Muscle layer of colon (tissue), 2 donors: ENCODE measurements at regions not wholly inside any gene's neighbourhood (a gene's known extent, or its start where the extent isn't known, plus 50 kb on each side); places are given as distances from the start of the nearest gene placed in this dataset.
"Not testable (repeated sequence)": the region's sequence is repeated elsewhere in the genome, so short reads cannot be mapped to it uniquely, and the experiment has no call there.

ENCODE experiments used
- H3K27ac ChIP-seq: one replicate; pipeline ENCODE4 v1.7.0; 2013; ENCODE audit warnings: low read depth, mild to moderate bottlenecking, low read length, moderate library complexity
- H3K27me3 ChIP-seq, 2 donors: one replicate each; pipeline ENCODE4 v1.7.0; 2013; ENCODE audit warnings: low read length in 2 of 2, mild to moderate bottlenecking in 2 of 2; ENCODE audit not compliant: insufficient read depth in 2 of 2, control insufficient read depth in 1 of 2
- H3K36me3 ChIP-seq: one replicate; pipeline ENCODE4 v1.7.0; 2013; ENCODE audit warnings: mild to moderate bottlenecking, low read length; ENCODE audit not compliant: insufficient read depth
- H3K4me1 ChIP-seq: one replicate; pipeline ENCODE4 v1.7.0; 2013; ENCODE audit warnings: mild to moderate bottlenecking, low read length; ENCODE audit not compliant: insufficient read depth
- H3K4me3 ChIP-seq, 2 donors: one replicate each; pipeline ENCODE4 v1.7.0; 2013; ENCODE audit warnings: low read length in 2 of 2, low read depth in 1 of 2, mild to moderate bottlenecking in 1 of 2, moderate library complexity in 1 of 2
- H3K9ac ChIP-seq: one replicate; pipeline ENCODE4 v1.7.0; 2013; ENCODE audit warnings: low read length
- H3K9me3 ChIP-seq: one replicate; pipeline ENCODE4 v1.7.0; 2013; ENCODE audit warnings: mild to moderate bottlenecking, low read length
- donor health status: abdominal sarcoma.
- donor health status: Adenocarcinoma of cecum.

DNA sequence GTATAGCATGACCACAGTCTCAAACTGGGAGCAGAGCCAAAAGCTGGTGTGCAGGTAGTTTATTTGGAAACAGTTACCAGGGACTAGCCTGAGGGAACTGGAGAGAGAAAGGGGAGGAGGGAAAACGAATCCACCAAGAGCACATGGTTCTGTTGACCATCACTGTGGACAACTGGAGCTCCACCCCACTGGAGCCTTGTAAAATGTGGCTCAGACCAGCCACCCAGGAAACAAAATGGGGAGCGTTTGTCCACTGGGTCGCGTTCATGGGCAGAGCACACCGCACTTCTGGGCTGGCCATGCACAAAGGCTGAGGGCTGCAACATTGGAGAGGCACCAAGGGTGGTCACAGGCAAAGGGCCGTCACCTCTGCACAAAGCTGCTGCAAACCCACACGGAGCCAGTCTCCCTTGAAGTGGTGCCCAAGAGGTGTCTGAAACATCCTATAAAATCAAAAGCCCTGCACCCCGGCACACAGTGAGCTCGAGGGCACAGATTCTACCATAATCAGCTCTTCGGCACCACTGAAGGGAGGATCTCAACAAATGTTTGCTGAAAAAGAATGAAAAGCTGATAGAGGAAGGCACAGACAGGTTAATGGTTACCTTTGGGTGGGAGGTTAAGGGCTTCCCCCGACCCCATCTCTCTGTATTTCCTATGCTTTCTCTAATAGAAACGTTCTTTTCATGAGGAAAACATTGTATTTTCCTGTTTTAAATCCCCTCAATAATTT lies 192.9 kb downstream of the INHBB start:
- Histone ChIP-seq H3K27me3 (no peaks in the 10 kb centered on the region), H3K36me3 (no peaks in the 10 kb centered on the region), H3K27ac (no peak overlapping the region), H3K4me1 (peaks cover 13% of the 10 kb centered on the region), H3K4me3 (no peak overlapping the region), H3K9ac (no peak overlapping the region), H3K9me3 (no peaks in the 10 kb centered on the region)

DNA sequence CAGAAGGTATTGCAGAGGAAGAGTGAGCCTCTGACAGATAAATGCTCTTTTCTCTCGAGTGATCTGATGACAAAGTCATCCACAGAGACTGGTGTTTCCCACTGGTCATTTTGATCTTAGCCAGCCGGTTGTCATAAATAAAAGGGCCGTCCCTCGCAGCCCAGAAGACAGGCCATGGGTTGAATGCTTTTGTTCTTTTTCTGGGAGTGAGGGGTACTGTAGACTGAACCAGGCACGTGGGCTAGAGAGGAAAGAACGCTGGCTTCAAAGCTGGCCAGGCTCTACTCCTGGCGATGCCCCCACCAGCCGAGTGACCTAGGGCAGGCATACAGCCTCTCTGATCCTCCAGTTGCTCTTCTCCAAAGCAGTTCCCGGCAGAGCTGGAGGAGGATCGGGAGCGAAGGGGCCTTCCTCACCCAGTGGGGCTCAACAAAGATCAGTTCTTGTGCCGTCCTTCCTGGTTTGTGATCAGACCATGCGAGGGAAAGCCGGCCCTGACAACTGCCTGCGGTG lies 193.5 kb downstream of the INHBB start:
- Histone ChIP-seq H3K27me3 (no peaks in the 10 kb centered on the region), H3K9me3 (no peaks in the 10 kb centered on the region), H3K36me3 (no peaks in the 10 kb centered on the region), H3K9ac (no peak overlapping the region), H3K4me1 (peaks cover 13% of the 10 kb centered on the region), H3K4me3 (no peak overlapping the region), H3K27ac (no peak overlapping the region)

DNA sequence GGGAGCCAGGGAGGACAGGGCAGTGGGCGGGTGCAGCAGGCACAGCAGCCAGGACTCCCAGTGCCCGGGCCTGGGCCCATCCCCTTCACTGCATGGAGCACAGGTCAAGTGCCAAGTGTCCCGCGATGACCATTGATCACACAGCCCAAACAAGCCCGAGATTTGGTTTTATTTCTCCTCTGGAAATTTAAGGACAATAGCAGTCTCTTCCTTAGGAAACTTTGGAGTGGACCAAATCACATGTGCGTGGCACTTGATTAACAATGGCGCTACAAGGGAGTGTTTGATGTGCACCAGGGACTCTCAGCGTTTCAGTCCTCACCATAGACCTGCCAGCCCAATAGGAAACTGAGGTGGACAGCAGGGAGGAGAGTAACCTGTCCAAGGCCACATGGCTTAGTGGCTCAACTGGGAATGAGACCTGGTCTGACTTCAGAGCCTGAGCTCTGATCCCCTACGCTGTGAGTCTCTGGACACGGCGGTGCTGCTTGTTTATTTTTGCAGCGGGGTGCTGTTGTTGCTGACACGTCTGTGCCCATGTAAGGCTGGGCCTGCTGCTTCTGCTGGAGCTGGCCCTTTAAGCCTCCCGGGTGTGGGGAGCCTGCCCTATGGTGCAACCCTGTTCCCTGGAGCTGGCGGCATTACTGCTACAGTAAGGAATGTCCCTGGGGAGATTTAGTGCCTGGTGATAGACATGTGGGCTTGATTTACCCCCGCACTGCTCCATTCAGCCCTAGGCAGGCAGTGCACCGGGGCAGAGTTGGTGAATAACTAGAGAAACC lies 194.2 kb downstream of the INHBB start:
- peaks cover 13% of the 10 kb centered on the region for H3K4me1 ChIP-seq
- H3K9ac ChIP-seq, result no peak overlapping the region
- no peak overlapping the region for H3K4me3 ChIP-seq
- no peak overlapping the region for H3K27ac ChIP-seq
- no peaks in the 10 kb centered on the region for H3K36me3 ChIP-seq
- no peaks in the 10 kb centered on the region for H3K9me3 ChIP-seq
- no peaks in the 10 kb centered on the region for H3K27me3 ChIP-seq

DNA sequence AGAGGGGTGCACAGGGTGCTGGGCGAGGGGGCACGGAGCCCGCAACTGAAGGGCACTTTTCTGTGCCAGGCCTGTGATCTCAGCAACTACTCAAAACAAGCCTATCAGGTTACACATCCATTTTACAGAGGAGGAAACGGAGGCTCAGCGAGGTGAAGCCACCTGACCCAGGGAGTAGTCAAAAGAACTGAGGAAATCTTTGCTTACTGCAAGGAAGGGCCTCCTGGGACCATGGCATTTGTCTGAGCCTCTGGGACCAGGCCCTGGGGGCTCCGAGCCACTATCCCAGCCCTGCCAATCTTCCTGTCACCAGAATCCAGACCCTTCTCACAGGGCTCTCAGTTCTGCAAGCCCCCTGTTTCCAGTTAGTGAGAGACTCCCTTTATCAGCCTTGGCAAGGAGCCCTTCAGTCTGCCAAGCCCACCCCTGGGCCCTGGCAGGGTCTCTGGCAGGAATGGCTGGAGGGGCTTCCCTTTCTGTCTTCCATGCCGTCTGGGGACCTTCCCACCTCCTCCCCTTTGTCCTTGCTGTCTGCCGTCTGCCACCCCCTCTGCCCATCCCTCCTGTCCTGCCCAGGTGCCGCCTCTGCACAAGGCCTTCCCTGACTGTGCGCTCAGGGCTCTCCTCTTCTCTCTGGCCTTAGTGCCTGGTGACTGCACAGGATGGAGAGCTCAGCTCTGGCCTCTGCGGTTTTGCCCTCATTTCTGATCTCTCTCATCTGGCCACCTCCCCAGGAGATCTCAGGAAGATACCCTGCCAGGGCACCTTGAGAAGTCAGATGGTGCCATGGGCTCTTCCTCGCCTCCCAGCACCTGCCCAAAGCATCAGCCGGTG lies 194.7 kb upstream of the GLI2 start:
- Histone ChIP-seq H3K36me3 (no peaks in the 10 kb centered on the region), H3K9ac (no peak overlapping the region), H3K4me1 (peaks cover 13% of the 10 kb centered on the region), H3K4me3 (no peak overlapping the region), H3K27ac (no peak overlapping the region), H3K9me3 (no peaks in the 10 kb centered on the region), H3K27me3 (no peaks in the 10 kb centered on the region)

DNA sequence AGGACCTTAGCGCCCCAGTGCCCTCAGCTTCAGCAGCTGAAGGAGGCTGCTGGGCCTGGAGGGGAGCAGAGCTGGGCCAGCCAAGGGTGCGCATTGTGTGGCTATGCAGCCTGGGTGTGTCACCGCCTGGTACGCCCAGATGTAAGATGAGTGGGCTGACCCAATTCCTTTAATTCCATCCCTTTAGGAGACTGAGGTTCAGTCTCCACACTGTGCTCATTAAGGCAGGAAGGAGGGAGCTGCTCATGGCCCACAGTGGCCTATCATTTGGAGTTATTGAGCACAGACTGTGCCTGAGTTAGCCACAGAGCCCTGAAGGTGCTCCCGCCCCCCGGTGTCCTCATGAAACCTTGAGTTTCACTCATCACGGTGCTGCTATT lies 194.1 kb upstream of the GLI2 start:
- Histone ChIP-seq H3K27ac (no peak overlapping the region), H3K9me3 (no peaks in the 10 kb centered on the region), H3K4me1 (peaks cover 18% of the 10 kb centered on the region), H3K4me3 (no peak overlapping the region), H3K36me3 (no peaks in the 10 kb centered on the region), H3K9ac (no peak overlapping the region), H3K27me3 (no peaks in the 10 kb centered on the region)

DNA sequence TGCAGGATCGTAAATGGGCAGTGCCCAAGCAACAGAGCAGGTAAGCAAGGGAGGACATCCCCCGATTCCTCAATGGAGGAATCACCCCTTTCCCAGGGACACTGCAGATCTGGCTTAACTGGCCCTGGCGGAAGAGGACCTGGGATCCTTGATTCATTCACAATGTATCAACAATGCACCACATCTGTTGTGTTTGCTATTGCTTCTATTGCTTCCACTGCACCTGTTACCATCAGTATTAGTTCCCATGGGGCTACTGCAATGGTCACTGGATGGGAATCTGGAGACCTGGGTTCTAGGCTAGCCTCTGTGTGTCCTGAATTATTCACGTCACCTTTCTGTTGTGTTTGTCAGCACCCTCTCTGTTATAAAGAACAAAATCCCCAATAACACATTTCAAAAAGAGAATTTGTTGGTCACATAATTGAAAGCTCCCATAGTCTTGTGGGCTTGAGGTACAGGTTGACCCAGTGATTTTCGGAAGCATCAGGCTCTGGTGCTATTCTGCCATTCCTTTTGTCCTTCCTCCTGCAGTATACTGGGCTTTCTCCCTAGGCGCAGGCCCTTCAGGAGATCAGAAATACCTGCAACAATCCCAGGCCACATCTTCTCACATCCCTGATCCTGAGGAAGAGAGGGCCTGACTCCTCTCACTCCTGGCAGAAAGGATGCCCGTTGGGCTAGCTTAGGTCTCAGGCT lies 193.5 kb upstream of the GLI2 start:
- H3K27ac ChIP-seq, result no peak overlapping the region
- peaks cover 20% of the 10 kb centered on the region for H3K4me1 ChIP-seq
- no peak overlapping the region for H3K9ac ChIP-seq
- H3K36me3 ChIP-seq, result no peaks in the 10 kb centered on the region
- no peaks in the 10 kb centered on the region for H3K9me3 ChIP-seq
- H3K27me3 ChIP-seq, result no peaks in the 10 kb centered on the region
- no peak overlapping the region for H3K4me3 ChIP-seq

GRCh38 chr2:120542911-120543527 lies 192.6 kb upstream of the GLI2 start:
- Histone ChIP-seq H3K27me3 (no peaks in the 10 kb centered on the region), H3K4me3 (no peak overlapping the region), H3K27ac (no peak overlapping the region), H3K4me1 (peaks cover 20% of the 10 kb centered on the region), H3K36me3 (no peaks in the 10 kb centered on the region), H3K9ac (no peak overlapping the region), H3K9me3 (no peaks in the 10 kb centered on the region)

GRCh38 chr2:120543899-120544298 lies 191.8 kb upstream of the GLI2 start:
- no peak overlapping the region for H3K9ac ChIP-seq
- H3K4me3 ChIP-seq, result no peak overlapping the region
- no peaks in the 10 kb centered on the region for H3K27me3 ChIP-seq
- H3K4me1 ChIP-seq, result peaks cover 20% of the 10 kb centered on the region
- H3K36me3 ChIP-seq, result no peaks in the 10 kb centered on the region
- no peak overlapping the region for H3K27ac ChIP-seq
- no peaks in the 10 kb centered on the region for H3K9me3 ChIP-seq

DNA sequence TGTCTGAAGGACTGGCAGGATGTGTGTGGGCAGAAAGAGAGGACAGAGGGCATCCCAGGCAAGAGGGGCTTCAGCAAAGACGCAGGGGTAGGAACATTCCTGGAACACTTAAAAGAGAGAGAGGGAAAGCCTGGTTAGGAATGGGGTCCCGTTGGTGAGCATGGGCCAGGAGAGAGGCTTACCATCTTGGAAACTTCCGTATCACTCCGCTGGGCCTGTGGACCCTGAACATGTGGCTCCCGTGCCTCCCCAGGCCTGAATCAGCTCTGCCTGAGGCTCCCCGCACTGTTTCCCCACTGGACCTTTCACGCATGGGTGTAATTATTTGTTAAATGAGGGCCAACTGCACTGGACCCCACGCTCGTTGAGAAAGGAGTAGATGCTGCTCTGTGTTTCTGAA lies 191.1 kb upstream of the GLI2 start:
- H3K9ac ChIP-seq, result no peak overlapping the region
- H3K4me1 ChIP-seq, result peaks cover 20% of the 10 kb centered on the region
- no peaks in the 10 kb centered on the region for H3K36me3 ChIP-seq
- no peak overlapping the region for H3K4me3 ChIP-seq
- no peaks in the 10 kb centered on the region for H3K27me3 ChIP-seq
- no peaks in the 10 kb centered on the region for H3K9me3 ChIP-seq
- no peak overlapping the region for H3K27ac ChIP-seq

DNA sequence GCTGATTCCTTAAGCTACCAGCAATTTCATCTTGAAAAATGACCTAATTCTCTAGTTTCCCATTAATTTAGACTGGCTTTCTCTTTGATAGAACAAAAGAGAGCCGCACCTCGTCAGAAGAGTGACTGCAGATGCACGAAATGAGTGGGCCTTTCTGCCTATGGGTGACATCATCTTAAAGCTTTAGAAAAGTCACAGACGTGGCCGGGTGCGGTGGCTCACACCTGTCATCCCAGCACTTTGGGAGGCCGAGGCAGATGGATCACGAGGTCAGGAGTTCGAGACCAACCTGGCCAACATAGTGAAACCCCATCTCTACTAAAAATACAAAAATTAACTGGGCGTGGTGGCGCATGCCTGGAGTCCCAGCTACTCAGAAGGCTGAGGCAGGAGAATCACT lies 190.7 kb upstream of the GLI2 start:
- H3K36me3 ChIP-seq, H3K9me3 ChIP-seq, H3K27ac ChIP-seq, H3K4me3 ChIP-seq, H3K27me3 ChIP-seq, H3K9ac ChIP-seq: not testable (repeated sequence)
- peaks cover 17% of the 10 kb centered on the region for H3K4me1 ChIP-seq
